A549 (cell line): ENCODE measurements at regions not wholly inside any gene's neighbourhood (a gene's known extent, or its start where the extent isn't known, plus 50 kb on each side); places are given as distances from the start of the nearest gene placed in this dataset.
A peak's percentile ranks its signal among the peaks of the same experiment; 100 is the strongest.

ENCODE experiments used
- ATAC-seq, 2 experiments: fragments of 200-7000 bp in 1 of 2; fragments of >200 bp in 1 of 2; cut with Nextera tagmentation in 1 of 2; cut with Tn5 transposase in 1 of 2; 3 replicates each; pipeline versions ENCODE4 v1.8.0 to v1.9.1; 2018 to 2020; ENCODE audit warnings: mild to moderate bottlenecking in 1 of 2, moderate library complexity in 1 of 2
- CTCF ChIA-PET: fragments of 300-600 bp; sonication (Branson Sonifier 250); formaldehyde crosslinking; extraction: SDS; loops from one replicate; lab custom pipeline; 2021; ENCODE audit warnings: antibody characterized with exemption, inconsistent platforms; lab: Yijun Ruan, JAX
- POLR2A ChIA-PET: fragments of 350-600 bp; formaldehyde crosslinking; extraction: SDS; loops from one replicate; lab custom pipeline; 2021; ENCODE audit warnings: antibody characterized with exemption, inconsistent platforms; lab: Yijun Ruan, JAX
- DNase-seq, 2 experiments: peaks; one replicate each; pipeline versions ENCODE4 v3.0.0 to v3.0.0-alpha.2; 2011 to 2016; ENCODE audit warnings: low read depth in 1 of 2, low spot score in 1 of 2
- FAIRE-seq: peaks from 2 replicates; lab custom pipeline; 2011; peaks lifted over from hg19 to GRCh38; lab: Jason Lieb, UNC
- H3K27ac ChIP-seq, 2 experiments: fragments of >200 bp; sonication (Bioruptor Twin); formaldehyde crosslinking; 3 replicates each; pipeline ENCODE4 v1.5.1; 2016 to 2017
- H3K4me1 ChIP-seq: fragments of >200 bp; sonication (Bioruptor Twin); formaldehyde crosslinking; 3 replicates; pipeline ENCODE4 v1.6.1; 2016
- H3K4me2 ChIP-seq: fragments of >200 bp; sonication (Bioruptor Twin); formaldehyde crosslinking; 3 replicates; pipeline ENCODE4 v1.6.1; 2016
- H3K4me3 ChIP-seq: fragments of >200 bp; sonication (Bioruptor Twin); formaldehyde crosslinking; 3 replicates; pipeline ENCODE4 v1.5.1; 2016
- H3K9me3 ChIP-seq: fragments of >200 bp; sonication (Bioruptor Twin); formaldehyde crosslinking; 3 replicates; pipeline ENCODE4 v1.6.1; 2016
- CBX2 ChIP-seq: fragments of 200-600 bp; sonication (generic); IDR thresholded peaks from 2 replicates; pipeline ENCODE4 v1.6.1; 2016; ENCODE audit warnings: low read depth, mild to moderate bottlenecking, borderline replicate concordance
- CBX8 ChIP-seq: fragments of 200-600 bp; sonication (generic); IDR thresholded peaks from 2 replicates; pipeline ENCODE4 v1.6.1; 2016
- CEBPB ChIP-seq, 2 experiments: fragments of >200 bp in 1 of 2; sonication (Bioruptor Twin) in 1 of 2; formaldehyde crosslinking in 1 of 2; IDR thresholded peaks; 2 replicates each; pipeline ENCODE4 v1.6.1; 2012 to 2016
- CHD4 ChIP-seq: fragments of 200-600 bp; sonication (generic); IDR thresholded peaks from 2 replicates; pipeline ENCODE4 v1.6.1; 2016; ENCODE audit warnings: antibody characterized with exemption, mild to moderate bottlenecking, borderline replicate concordance
- EHMT2 ChIP-seq: fragments of 200-600 bp; sonication (generic); IDR thresholded peaks from 2 replicates; pipeline ENCODE4 v1.6.1; 2016; ENCODE audit warnings: antibody characterized with exemption, low read depth, mild to moderate bottlenecking, moderate library complexity
- HEYL ChIP-seq: fragments of 250-450 bp; sonication (Bioruptor Pico); IDR thresholded peaks from 2 replicates; pipeline ENCODE4 v1.8.0; 2021; ENCODE audit warnings: mild to moderate bottlenecking, moderate library complexity
- MAFK ChIP-seq: fragments of 450-650 bp; IDR thresholded peaks from 2 replicates; pipeline ENCODE4 v1.6.1; 2014; ENCODE audit not compliant: partially characterized antibody
- MAX ChIP-seq: IDR thresholded peaks from 2 replicates; pipeline ENCODE4 v1.6.1; 2012
- NR3C1 ChIP-seq: fragments of >200 bp; sonication (Bioruptor Twin); formaldehyde crosslinking; IDR thresholded peaks from 3 replicates; pipeline ENCODE4 v1.6.1; 2017
- PHF8 ChIP-seq: fragments of 200-600 bp; sonication (generic); IDR thresholded peaks from 2 replicates; pipeline ENCODE4 v1.6.1; 2016; ENCODE audit warnings: low read depth, mild to moderate bottlenecking, antibody characterized with exemption, moderate library complexity, borderline replicate concordance
- POLR2A ChIP-seq: IDR thresholded peaks from 2 replicates; pipeline ENCODE4 v1.6.1; 2012; ENCODE audit warnings: mild to moderate bottlenecking, low read length
- RARB ChIP-seq: fragments of 250-450 bp; sonication (Bioruptor Pico); IDR thresholded peaks from 2 replicates; pipeline ENCODE4 v1.8.0; 2021; ENCODE audit warnings: mild to moderate bottlenecking, moderate library complexity
- RFX5 ChIP-seq: fragments of 450-650 bp; IDR thresholded peaks from 2 replicates; pipeline ENCODE4 v1.7.1; 2014; ENCODE audit warnings: antibody characterized with exemption, mild to moderate bottlenecking, moderate library complexity
- RNF2 ChIP-seq: fragments of 200-600 bp; sonication (generic); IDR thresholded peaks from 2 replicates; pipeline ENCODE4 v1.6.1; 2016; ENCODE audit warnings: low read depth, mild to moderate bottlenecking, antibody characterized with exemption, moderate library complexity, borderline replicate concordance
- SMC3 ChIP-seq: fragments of >200 bp; sonication (Bioruptor Twin); formaldehyde crosslinking; IDR thresholded peaks from 3 replicates; pipeline ENCODE4 v1.6.1; 2018; ENCODE audit warnings: inconsistent platforms
- SREBF2 ChIP-seq: fragments of 450-650 bp; IDR thresholded peaks from 2 replicates; pipeline ENCODE4 v1.6.1; 2014; ENCODE audit warnings: mild to moderate bottlenecking, moderate library complexity
- TFCP2L1 ChIP-seq: fragments of 250-450 bp; sonication (Bioruptor Pico); IDR thresholded peaks from 2 replicates; pipeline ENCODE4 v1.5.0; 2021; ENCODE audit warnings: mild to moderate bottlenecking
- ZNF302 ChIP-seq: fragments of 250-450 bp; sonication (Bioruptor Pico); IDR thresholded peaks from 2 replicates; pipeline ENCODE4 v1.9.0; 2021; ENCODE audit warnings: inconsistent platforms, mild to moderate bottlenecking, moderate library complexity
- WGBS: methylation state at CpG from one replicate; pipeline ENCODE4 v1.1.6; 2017; ENCODE audit errors: missing lambda C conversion rate; 5-methylcytosine and 5-hydroxymethylcytosine counted together
- TF ChIP-seq, protein P1 (sequence below): IDR thresholded peaks from 2 replicates; pipeline ENCODE4 v1.6.1; 2012; ENCODE audit warnings: low read depth, borderline replicate concordance
- TF ChIP-seq, protein P2 (sequence below): fragments of >200 bp; sonication (Bioruptor Twin); formaldehyde crosslinking; IDR thresholded peaks from 3 replicates; pipeline ENCODE4 v1.6.1; 2016
- TF ChIP-seq, protein P3 (sequence below): fragments of >200 bp; sonication (Bioruptor Twin); formaldehyde crosslinking; IDR thresholded peaks from 2 replicates; pipeline ENCODE4 v1.6.1; 2016

- TF ChIP-seq HEYL, result no peak
- no peak for TF ChIP-seq SMC3
- TF ChIP-seq RNF2, result no peak
- no peak for TF ChIP-seq MAX
- TF ChIP-seq CBX2, result no peak
- 5% methylated on average over 4 of the region's 4 CpGs for WGBS
- CTCF ChIA-PET, result no interaction called here
- H3K4me2 ChIP-seq, result no peak overlapping the region
- no peaks in the 10 kb centered on the region for H3K4me1 ChIP-seq
- H3K4me3 ChIP-seq, result no peak overlapping the region
- DNase-seq (no peak), ATAC-seq (no peak), FAIRE-seq (no peak)
- no peak overlapping the region for H3K27ac ChIP-seq
- no peaks in the 10 kb centered on the region for H3K9me3 ChIP-seq
- POLR2A ChIA-PET, result no interaction called here
These were observed 122.2 kb upstream of the SYN3 start for GRCh38 chr22:33180356-33180755.

- DNase-seq, result no peak
These were observed 110.0 kb upstream of the SYN3 start for GRCh38 chr22:33167998-33168790.

GRCh38 chr22:33166206-33166605 lies 108.0 kb upstream of the SYN3 start:
- H3K4me1 ChIP-seq, result no peaks in the 10 kb centered on the region
- no peak overlapping the region for H3K27ac ChIP-seq
- TF ChIP-seq MAX, result no peak
- peak in 1 of 2 experiments; percentile 44; a peak in 1 of 4 replicates for TF ChIP-seq CEBPB (IDR thresholded peaks at IDR 0.05)
- ChIA-PET POLR2A (no interaction called here), CTCF (no interaction called here)
- H3K4me2 ChIP-seq, result no peak overlapping the region
- 3% methylated on average over 7 of the region's 7 CpGs for WGBS
- H3K9me3 ChIP-seq, result no peaks in the 10 kb centered on the region
- DNase-seq (no peak), FAIRE-seq (no peak), ATAC-seq (no peak)
- no peak overlapping the region for H3K4me3 ChIP-seq

More at GRCh38 chr22:33167998-33168790, 110.0 kb upstream of the SYN3 start:
- CTCF ChIA-PET, result no interaction called here
- H3K4me1 ChIP-seq, result no peaks in the 10 kb centered on the region
- H3K4me2 ChIP-seq, result no peak overlapping the region
- under 1% methylated on average over 4 of the region's 4 CpGs for WGBS
- H3K9me3 ChIP-seq, result no peaks in the 10 kb centered on the region
- TF ChIP-seq RNF2 (no peak), SREBF2 (no peak), POLR2A (no peak), ZNF302 (no peak), MAFK (no peak), SMC3 (no peak), CBX2 (no peak), HEYL (no peak), CHD4 (no peak), TFCP2L1 (CRISPR knock-in tag) (no peak), CBX8 (no peak), NR3C1 (no peak), RARB (CRISPR knock-in tag) (no peak), EHMT2 (no peak), PHF8 (no peak), RFX5 (no peak)
- TF ChIP-seq, protein P1, sequence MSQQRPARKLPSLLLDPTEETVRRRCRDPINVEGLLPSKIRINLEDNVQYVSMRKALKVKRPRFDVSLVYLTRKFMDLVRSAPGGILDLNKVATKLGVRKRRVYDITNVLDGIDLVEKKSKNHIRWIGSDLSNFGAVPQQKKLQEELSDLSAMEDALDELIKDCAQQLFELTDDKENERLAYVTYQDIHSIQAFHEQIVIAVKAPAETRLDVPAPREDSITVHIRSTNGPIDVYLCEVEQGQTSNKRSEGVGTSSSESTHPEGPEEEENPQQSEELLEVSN, result no peak
- TF ChIP-seq, protein P2, sequence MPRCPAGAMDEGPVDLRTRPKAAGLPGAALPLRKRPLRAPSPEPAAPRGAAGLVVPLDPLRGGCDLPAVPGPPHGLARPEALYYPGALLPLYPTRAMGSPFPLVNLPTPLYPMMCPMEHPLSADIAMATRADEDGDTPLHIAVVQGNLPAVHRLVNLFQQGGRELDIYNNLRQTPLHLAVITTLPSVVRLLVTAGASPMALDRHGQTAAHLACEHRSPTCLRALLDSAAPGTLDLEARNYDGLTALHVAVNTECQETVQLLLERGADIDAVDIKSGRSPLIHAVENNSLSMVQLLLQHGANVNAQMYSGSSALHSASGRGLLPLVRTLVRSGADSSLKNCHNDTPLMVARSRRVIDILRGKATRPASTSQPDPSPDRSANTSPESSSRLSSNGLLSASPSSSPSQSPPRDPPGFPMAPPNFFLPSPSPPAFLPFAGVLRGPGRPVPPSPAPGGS, result no peak
- TF ChIP-seq, protein P3, sequence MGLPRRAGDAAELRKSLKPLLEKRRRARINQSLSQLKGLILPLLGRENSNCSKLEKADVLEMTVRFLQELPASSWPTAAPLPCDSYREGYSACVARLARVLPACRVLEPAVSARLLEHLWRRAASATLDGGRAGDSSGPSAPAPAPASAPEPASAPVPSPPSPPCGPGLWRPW, result no peak
- FAIRE-seq, result no peak
- H3K27ac ChIP-seq, result no peak overlapping the region
- H3K4me3 ChIP-seq, result no peak overlapping the region
- no peak for ATAC-seq
- POLR2A ChIA-PET, result no interaction called here
